ENCODE measurements at regions not wholly inside any gene's neighbourhood (a gene's known extent, or its start where the extent isn't known, plus 50 kb on each side); places are given as distances from the start of the nearest gene placed in this dataset.

- Histone ChIP-seq H3K27me3 (no peaks in the 10 kb centered on the region), H3K36me3 (no peaks in the 10 kb centered on the region), H3K27ac (no peak overlapping the region), H3K9me3 (no peaks in the 10 kb centered on the region), H3K4me1 (no peaks in the 10 kb centered on the region), H3K4me3 (no peak overlapping the region)
- DNase-seq: no peak
- WGBS, 2 donors: 33 to 69% methylated on average over 1 of the region's 1 CpG
- no peak for TF ChIP-seq POLR2A (IDR thresholded peaks at IDR 0.05)
- TF ChIP-seq EP300 (IDR thresholded peaks at IDR 0.05): no peak
- TF ChIP-seq POLR2AphosphoS5 (IDR thresholded peaks at IDR 0.05): no peak
- no peak for TF ChIP-seq CTCF (IDR thresholded peaks at IDR 0.05)
- intact Hi-C loops (cut with DNase I): no loop called here
These were observed 336.3 kb upstream of the CDH7 start for GRCh38 chr18:65414501-65414900.

- DNase-seq: no peak
- no peak for TF ChIP-seq POLR2AphosphoS5 (IDR thresholded peaks at IDR 0.05)
- TF ChIP-seq EP300 (IDR thresholded peaks at IDR 0.05): no peak
- TF ChIP-seq CTCF (IDR thresholded peaks at IDR 0.05): no peak
- TF ChIP-seq POLR2A (IDR thresholded peaks at IDR 0.05): no peak
- no peaks in the 10 kb centered on the region for H3K36me3 ChIP-seq
- no peaks in the 10 kb centered on the region for H3K27me3 ChIP-seq
- intact Hi-C loops (cut with DNase I): no loop called here
- no peaks in the 10 kb centered on the region for H3K4me1 ChIP-seq
- H3K27ac ChIP-seq: no peak overlapping the region
- WGBS, 2 donors: 71 to 83% methylated on average over 1 of the region's 1 CpG
- no peaks in the 10 kb centered on the region for H3K9me3 ChIP-seq
- no peak overlapping the region for H3K4me3 ChIP-seq
These were observed 339.8 kb upstream of the CDH7 start for GRCh38 chr18:65411061-65411460.

- Histone ChIP-seq H3K4me3 (no peak overlapping the region), H3K27ac (no peak overlapping the region), H3K36me3 (no peaks in the 10 kb centered on the region), H3K27me3 (no peaks in the 10 kb centered on the region), H3K9me3 (no peaks in the 10 kb centered on the region), H3K4me1 (no peaks in the 10 kb centered on the region)
- intact Hi-C loops (cut with DNase I): no loop called here
- TF ChIP-seq POLR2A (IDR thresholded peaks at IDR 0.05) (no peak), EP300 (IDR thresholded peaks at IDR 0.05) (no peak), POLR2AphosphoS5 (IDR thresholded peaks at IDR 0.05) (no peak), CTCF (IDR thresholded peaks at IDR 0.05) (no peak)
- DNase-seq: no peak
- WGBS, 2 donors: 46 to 85% methylated on average over 3 of the region's 3 CpGs
These were observed 341.6 kb upstream of the CDH7 start for GRCh38 chr18:65409261-65409660.

GRCh38 chr18:65403534-65403933 is 347.3 kb upstream of the CDH7 start:
- Histone ChIP-seq H3K4me3 (no peak overlapping the region), H3K36me3 (no peaks in the 10 kb centered on the region), H3K4me1 (no peaks in the 10 kb centered on the region), H3K9me3 (no peaks in the 10 kb centered on the region), H3K27me3 (no peaks in the 10 kb centered on the region), H3K27ac (no peak overlapping the region)
- no peak for TF ChIP-seq POLR2A (IDR thresholded peaks at IDR 0.05)
- TF ChIP-seq POLR2AphosphoS5 (IDR thresholded peaks at IDR 0.05): no peak
- TF ChIP-seq CTCF (IDR thresholded peaks at IDR 0.05): no peak
- TF ChIP-seq EP300 (IDR thresholded peaks at IDR 0.05): no peak
- intact Hi-C loops (cut with DNase I): no loop called here
- DNase-seq: no peak

- H3K27ac ChIP-seq: no peak overlapping the region
- WGBS, 2 donors: 62 to 74% methylated on average over 1 of the region's 1 CpG
- TF ChIP-seq EP300 (IDR thresholded peaks at IDR 0.05) (no peak), CTCF (IDR thresholded peaks at IDR 0.05) (no peak), POLR2A (IDR thresholded peaks at IDR 0.05) (no peak), POLR2AphosphoS5 (IDR thresholded peaks at IDR 0.05) (no peak)
- no peak for DNase-seq
- H3K36me3 ChIP-seq: no peaks in the 10 kb centered on the region
- H3K4me3 ChIP-seq: no peak overlapping the region
- intact Hi-C loops (cut with DNase I): no loop called here
- no peaks in the 10 kb centered on the region for H3K9me3 ChIP-seq
- no peaks in the 10 kb centered on the region for H3K27me3 ChIP-seq
- no peaks in the 10 kb centered on the region for H3K4me1 ChIP-seq
These were observed 351.7 kb upstream of the CDH7 start for GRCh38 chr18:65399091-65399490.
